B cell (primary cell): ENCODE measurements at regions not wholly inside any gene's neighbourhood (a gene's known extent, or its start where the extent isn't known, plus 50 kb on each side); places are given as distances from the start of the nearest gene placed in this dataset.

Source experiments
- ATAC-seq: fragments of 200-7000 bp; cut with Tn5 transposase; one replicate; pipeline ENCODE4 v1.10.0; 2021; ENCODE audit warnings: low read depth, mild to moderate bottlenecking, moderate number of reproducible peaks, moderate library complexity
- CTCF ChIA-PET: fragments of 350-600 bp; sonication (Branson Sonifier 250); formaldehyde crosslinking; loops from one replicate; lab custom pipeline; 2021; ENCODE audit warnings: antibody characterized with exemption, inconsistent platforms; lab: Charles Lee
- POLR2A ChIA-PET: fragments of 350-600 bp; sonication (Branson Sonifier 250); formaldehyde crosslinking; loops from one replicate; lab custom pipeline; 2021; ENCODE audit warnings: antibody characterized with exemption; lab: Charles Lee
- DNase-seq: peaks from one replicate; pipeline ENCODE4 v3.0.0; 2013
- H2AFZ ChIP-seq: 2 replicates; pipeline ENCODE4 v1.6.1; 2012; ENCODE audit warnings: mild to moderate bottlenecking, low read depth, low read length; ENCODE audit not compliant: insufficient read depth, poor library complexity, severe bottlenecking
- H3K27ac ChIP-seq, 2 donors: 1 replicate in 1 of 2; 2 replicates in 1 of 2; pipeline ENCODE4 v1.5.1; 2012 to 2013; ENCODE audit warnings: low read length in 2 of 2, mild to moderate bottlenecking in 2 of 2, moderate library complexity in 1 of 2
- H3K27me3 ChIP-seq, 4 experiments: fragments of 200-600 bp in 1 of 4; sonication (generic) in 1 of 4; replicated peaks in 1 of 4; 1 replicate in 2 of 4; 2 replicates in 2 of 4; pipeline versions ENCODE4 v1.6.1 to v1.7.0; 2013 to 2016; ENCODE audit warnings: low read length in 3 of 4, mild to moderate bottlenecking in 2 of 4, mixed read lengths in 1 of 4, moderate library complexity in 1 of 4; ENCODE audit not compliant: insufficient read depth in 4 of 4, control insufficient read depth in 3 of 4; ENCODE audit errors: control extremely low read depth in 1 of 4
- H3K36me3 ChIP-seq, 2 experiments: replicated peaks in 1 of 2; 1 replicate in 1 of 2; 2 replicates in 1 of 2; pipeline versions ENCODE4 v1.6.1 to v1.7.1; 2013; ENCODE audit warnings: low read length in 1 of 2; ENCODE audit not compliant: insufficient read depth in 2 of 2, control insufficient read depth in 1 of 2; ENCODE audit errors: control extremely low read depth in 1 of 2, extremely low read depth in 1 of 2
- H3K4me1 ChIP-seq, 2 donors: fragments of 200-600 bp in 1 of 2; sonication (generic) in 1 of 2; 1 replicate in 1 of 2; 2 replicates in 1 of 2; pipeline versions ENCODE4 v1.5.1 to v1.6.1; 2013 to 2017; ENCODE audit warnings: low read length in 2 of 2; ENCODE audit not compliant: control insufficient read depth in 2 of 2, insufficient read depth in 2 of 2
- H3K4me2 ChIP-seq: replicated peaks from 2 replicates; pipeline ENCODE3; 2012; ENCODE audit warnings: mild to moderate bottlenecking, low read depth, low read length; ENCODE audit not compliant: poor library complexity, severe bottlenecking
- H3K4me3 ChIP-seq, 5 experiments: fragments of 200-600 bp in 1 of 5; sonication (generic) in 1 of 5; 1 replicate in 3 of 5; 2 replicates in 2 of 5; pipeline versions ENCODE4 v1.5.1 to v1.7.0; 2011 to 2016; ENCODE audit warnings: low read length in 4 of 5, mild to moderate bottlenecking in 4 of 5, low read depth in 2 of 5, control low read depth in 1 of 5, moderate library complexity in 1 of 5; ENCODE audit not compliant: insufficient read depth in 1 of 5; ENCODE audit errors: control extremely low read depth in 1 of 5, extremely low read depth in 1 of 5
- H3K79me2 ChIP-seq: fragments of 200-600 bp; sonication (generic); one replicate; pipeline ENCODE4 v1.6.0; 2016; ENCODE audit warnings: low read length; ENCODE audit not compliant: control insufficient read depth, insufficient read depth
- H3K9ac ChIP-seq: fragments of 200-600 bp; sonication (generic); 2 replicates; pipeline ENCODE4 v1.6.1; 2017; ENCODE audit warnings: mild to moderate bottlenecking, low read length, moderate library complexity
- H3K9me3 ChIP-seq, 3 donors: one replicate each; pipeline versions ENCODE4 v1.6.1 to v1.7.1; 2013; ENCODE audit warnings: low read length in 2 of 3; ENCODE audit not compliant: control insufficient read depth in 2 of 3, insufficient read depth in 1 of 3; ENCODE audit errors: control extremely low read depth in 1 of 3
- H4K20me1 ChIP-seq: 2 replicates; pipeline ENCODE4 v1.6.0; 2012; ENCODE audit warnings: mild to moderate bottlenecking, low read length; ENCODE audit not compliant: insufficient read depth, control insufficient read depth, poor library complexity, severe bottlenecking
- H3K27ac Mint-ChIP-seq: one replicate; pipeline ENCODE4 v1.8.0; 2021; ENCODE audit warnings: mixed read lengths
- H3K27me3 Mint-ChIP-seq: one replicate; pipeline ENCODE4 v1.8.0; 2021; ENCODE audit warnings: mixed read lengths
- H3K4me1 Mint-ChIP-seq: one replicate; pipeline ENCODE4 v1.8.0; 2021; ENCODE audit warnings: mixed read lengths
- H3K4me3 Mint-ChIP-seq: one replicate; pipeline ENCODE4 v1.8.0; 2021; ENCODE audit warnings: mixed read lengths
- H3K9me3 Mint-ChIP-seq: one replicate; pipeline ENCODE4 v1.8.0; 2022; ENCODE audit warnings: mixed read lengths; ENCODE audit not compliant: insufficient read depth
- EZH2 ChIP-seq: IDR thresholded peaks from 2 replicates; pipeline ENCODE4 v1.6.1; 2012; ENCODE audit warnings: borderline replicate concordance, low read depth, mild to moderate bottlenecking, moderate library complexity, low read length; ENCODE audit not compliant: insufficient read depth, poor library complexity, severe bottlenecking
- WGBS: methylation state at CpG from one replicate; pipeline ENCODE4 v1.1.5; 2013; ENCODE audit warnings: missing lambda C conversion rate; ENCODE audit not compliant: insufficient coverage; 5-methylcytosine and 5-hydroxymethylcytosine counted together
- intact Hi-C: fragments of 100-400 bp; cut with micrococcal nuclease; formaldehyde crosslinking; loops from one replicate; pipeline ENCODE4 v1.10.0; 2022
- TF ChIP-seq, protein P1 (sequence below): fragments of 200-600 bp; IDR thresholded peaks from one replicate; pipeline ENCODE4 v1.8.0; 2022; ENCODE audit warnings: antibody characterized with exemption, mild to moderate bottlenecking

DNA sequence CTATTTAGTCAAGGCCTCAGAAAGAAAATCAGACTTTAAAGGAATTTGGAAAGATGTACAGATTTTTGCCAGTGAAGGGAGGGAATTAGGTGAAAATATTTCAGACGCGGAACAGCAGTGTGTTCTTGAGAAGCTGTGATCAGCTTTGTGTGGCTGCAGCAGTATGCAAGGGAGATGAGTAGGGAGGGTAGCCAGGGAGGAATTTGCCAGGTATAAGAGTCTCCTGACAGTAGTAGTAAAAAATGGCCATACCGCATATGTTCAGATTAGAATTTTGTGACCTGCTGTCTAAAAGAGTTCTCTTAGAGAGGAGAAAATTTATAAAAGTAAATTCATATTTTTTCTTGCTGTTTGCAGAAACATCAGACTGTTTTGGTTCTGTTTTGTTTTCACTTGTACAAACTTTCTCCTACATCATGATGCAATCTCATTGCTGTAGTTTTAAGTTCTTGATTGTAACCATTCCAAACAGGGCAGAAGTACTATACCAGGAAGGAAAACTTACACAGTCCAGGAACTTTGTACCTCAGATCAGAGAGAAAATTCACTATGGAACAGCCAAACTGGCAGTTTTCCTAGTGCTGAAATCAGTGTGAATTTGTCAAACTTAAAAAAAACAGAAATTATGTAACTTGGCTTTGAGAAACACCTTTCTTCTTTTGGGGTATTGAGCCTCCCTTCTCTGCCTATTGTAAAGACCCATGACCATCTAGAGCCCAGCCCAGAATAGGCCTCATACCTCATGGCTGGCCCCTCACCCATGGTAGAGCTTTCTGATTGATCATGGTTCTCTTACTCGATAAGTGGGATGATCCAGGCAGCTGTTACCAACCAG lies 78.4 kb upstream of the NR3C1 start:
- intact Hi-C loops, result no loop called here
- Histone ChIP-seq H3K4me1 (no peaks in the 10 kb centered on the region), H3K4me2 (no peak overlapping the region), H2AFZ (no peak overlapping the region), H3K4me3 (no peak overlapping the region), H3K79me2 (no peaks in the 10 kb centered on the region), H3K27me3 (no peaks in the 10 kb centered on the region), H4K20me1 (no peaks in the 10 kb centered on the region), H3K9me3 (no peaks in the 10 kb centered on the region), H3K9ac (no peak overlapping the region), H3K27ac (no peak overlapping the region), H3K36me3 (no peaks in the 10 kb centered on the region)
- Mint-ChIP-seq H3K4me3 (no peak overlapping the region), H3K27ac (no peak overlapping the region), H3K4me1 (no peaks in the 10 kb centered on the region), H3K9me3 (no peaks in the 10 kb centered on the region), H3K27me3 (no peaks in the 10 kb centered on the region)
- 100% methylated on average over 2 of the region's 4 CpGs for WGBS
- DNase-seq, result no peak
- TF ChIP-seq, protein P1, sequence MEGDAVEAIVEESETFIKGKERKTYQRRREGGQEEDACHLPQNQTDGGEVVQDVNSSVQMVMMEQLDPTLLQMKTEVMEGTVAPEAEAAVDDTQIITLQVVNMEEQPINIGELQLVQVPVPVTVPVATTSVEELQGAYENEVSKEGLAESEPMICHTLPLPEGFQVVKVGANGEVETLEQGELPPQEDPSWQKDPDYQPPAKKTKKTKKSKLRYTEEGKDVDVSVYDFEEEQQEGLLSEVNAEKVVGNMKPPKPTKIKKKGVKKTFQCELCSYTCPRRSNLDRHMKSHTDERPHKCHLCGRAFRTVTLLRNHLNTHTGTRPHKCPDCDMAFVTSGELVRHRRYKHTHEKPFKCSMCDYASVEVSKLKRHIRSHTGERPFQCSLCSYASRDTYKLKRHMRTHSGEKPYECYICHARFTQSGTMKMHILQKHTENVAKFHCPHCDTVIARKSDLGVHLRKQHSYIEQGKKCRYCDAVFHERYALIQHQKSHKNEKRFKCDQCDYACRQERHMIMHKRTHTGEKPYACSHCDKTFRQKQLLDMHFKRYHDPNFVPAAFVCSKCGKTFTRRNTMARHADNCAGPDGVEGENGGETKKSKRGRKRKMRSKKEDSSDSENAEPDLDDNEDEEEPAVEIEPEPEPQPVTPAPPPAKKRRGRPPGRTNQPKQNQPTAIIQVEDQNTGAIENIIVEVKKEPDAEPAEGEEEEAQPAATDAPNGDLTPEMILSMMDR, result no peak
- TF ChIP-seq EZH2, result no peak
- no peak for ATAC-seq
- ChIA-PET CTCF (no interaction called here), POLR2A (no interaction called here)

- Histone ChIP-seq H2AFZ (no peak overlapping the region), H3K4me2 (no peak overlapping the region), H3K9ac (no peak overlapping the region), H3K79me2 (no peaks in the 10 kb centered on the region), H3K4me3 (no peak overlapping the region), H3K9me3 (no peaks in the 10 kb centered on the region), H3K27ac (no peak overlapping the region), H4K20me1 (no peaks in the 10 kb centered on the region), H3K27me3 (no peaks in the 10 kb centered on the region), H3K4me1 (no peaks in the 10 kb centered on the region), H3K36me3 (no peaks in the 10 kb centered on the region)
- POLR2A ChIA-PET, result no interaction called here
- no peaks in the 10 kb centered on the region for H3K27me3 Mint-ChIP-seq
- no peak for ATAC-seq
- TF ChIP-seq, protein P1, result no peak
- TF ChIP-seq EZH2, result no peak
- no peak overlapping the region for H3K4me3 Mint-ChIP-seq
- intact Hi-C loops, result no loop called here
- DNase-seq, result no peak
- CTCF ChIA-PET, result no interaction called here
- no CpG with 5 or more reads among the region's 3 CpGs for WGBS
- no peaks in the 10 kb centered on the region for H3K9me3 Mint-ChIP-seq
- no peak overlapping the region for H3K27ac Mint-ChIP-seq
- H3K4me1 Mint-ChIP-seq, result no peaks in the 10 kb centered on the region
Measured at GRCh38 chr5:143480001-143480400, 76.5 kb upstream of the NR3C1 start.
